ENCODE measurements at regions not wholly inside any gene's neighbourhood (a gene's known extent, or its start where the extent isn't known, plus 50 kb on each side); places are given as distances from the start of the nearest gene placed in this dataset.

DNA sequence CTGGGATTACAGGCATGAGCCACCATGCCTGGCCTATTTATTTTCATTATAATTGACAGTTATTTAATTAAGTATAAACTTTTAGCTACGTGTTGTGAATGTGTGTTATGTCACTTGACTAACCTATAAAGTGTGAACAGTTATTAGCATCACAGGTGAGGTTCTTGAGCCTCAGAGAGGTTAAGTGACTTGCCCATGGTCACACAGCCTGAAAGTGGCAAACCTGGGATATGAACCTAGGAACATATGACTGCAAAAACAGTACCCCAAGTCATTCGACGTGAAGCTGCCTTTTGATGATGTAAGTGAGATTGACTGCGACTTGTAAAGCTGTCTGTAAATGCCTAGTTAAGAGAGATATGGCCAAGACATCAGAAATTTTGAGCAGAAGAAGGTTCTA is 77.9 kb upstream of the SALL4 start:
- TF ChIP-seq TOX (CRISPR knock-in tag; IDR thresholded peaks at IDR 0.05; ENCODE audit: borderline replicate concordance), result no peak
- TF ChIP-seq ARNTL (CRISPR knock-in tag; IDR thresholded peaks at IDR 0.05; ENCODE audit: borderline replicate concordance, low read depth), result no peak
- no peak for TF ChIP-seq ZNF8 (CRISPR knock-in tag; IDR thresholded peaks at IDR 0.05)
- TF ChIP-seq BACH2 (CRISPR knock-in tag; IDR thresholded peaks at IDR 0.05; ENCODE audit: borderline replicate concordance), result no peak
- TF ChIP-seq, protein P1, sequence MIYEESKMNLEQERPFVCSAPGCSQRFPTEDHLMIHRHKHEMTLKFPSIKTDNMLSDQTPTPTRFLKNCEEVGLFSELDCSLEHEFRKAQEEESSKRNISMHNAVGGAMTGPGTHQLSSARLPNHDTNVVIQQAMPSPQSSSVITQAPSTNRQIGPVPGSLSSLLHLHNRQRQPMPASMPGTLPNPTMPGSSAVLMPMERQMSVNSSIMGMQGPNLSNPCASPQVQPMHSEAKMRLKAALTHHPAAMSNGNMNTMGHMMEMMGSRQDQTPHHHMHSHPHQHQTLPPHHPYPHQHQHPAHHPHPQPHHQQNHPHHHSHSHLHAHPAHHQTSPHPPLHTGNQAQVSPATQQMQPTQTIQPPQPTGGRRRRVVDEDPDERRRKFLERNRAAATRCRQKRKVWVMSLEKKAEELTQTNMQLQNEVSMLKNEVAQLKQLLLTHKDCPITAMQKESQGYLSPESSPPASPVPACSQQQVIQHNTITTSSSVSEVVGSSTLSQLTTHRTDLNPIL (CRISPR knock-in tag; IDR thresholded peaks at IDR 0.05; ENCODE audit: low read depth), result no peak
- TF ChIP-seq RARB (CRISPR knock-in tag; IDR thresholded peaks at IDR 0.05), result no peak
- TF ChIP-seq, protein P2, sequence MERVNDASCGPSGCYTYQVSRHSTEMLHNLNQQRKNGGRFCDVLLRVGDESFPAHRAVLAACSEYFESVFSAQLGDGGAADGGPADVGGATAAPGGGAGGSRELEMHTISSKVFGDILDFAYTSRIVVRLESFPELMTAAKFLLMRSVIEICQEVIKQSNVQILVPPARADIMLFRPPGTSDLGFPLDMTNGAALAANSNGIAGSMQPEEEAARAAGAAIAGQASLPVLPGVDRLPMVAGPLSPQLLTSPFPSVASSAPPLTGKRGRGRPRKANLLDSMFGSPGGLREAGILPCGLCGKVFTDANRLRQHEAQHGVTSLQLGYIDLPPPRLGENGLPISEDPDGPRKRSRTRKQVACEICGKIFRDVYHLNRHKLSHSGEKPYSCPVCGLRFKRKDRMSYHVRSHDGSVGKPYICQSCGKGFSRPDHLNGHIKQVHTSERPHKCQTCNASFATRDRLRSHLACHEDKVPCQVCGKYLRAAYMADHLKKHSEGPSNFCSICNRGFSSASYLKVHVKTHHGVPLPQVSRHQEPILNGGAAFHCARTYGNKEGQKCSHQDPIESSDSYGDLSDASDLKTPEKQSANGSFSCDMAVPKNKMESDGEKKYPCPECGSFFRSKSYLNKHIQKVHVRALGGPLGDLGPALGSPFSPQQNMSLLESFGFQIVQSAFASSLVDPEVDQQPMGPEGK (CRISPR knock-in tag; IDR thresholded peaks at IDR 0.05; ENCODE audit: borderline replicate concordance), result no peak
- TF ChIP-seq ZFP30 (CRISPR knock-in tag; IDR thresholded peaks at IDR 0.05), result no peak
- TF ChIP-seq, protein P3, sequence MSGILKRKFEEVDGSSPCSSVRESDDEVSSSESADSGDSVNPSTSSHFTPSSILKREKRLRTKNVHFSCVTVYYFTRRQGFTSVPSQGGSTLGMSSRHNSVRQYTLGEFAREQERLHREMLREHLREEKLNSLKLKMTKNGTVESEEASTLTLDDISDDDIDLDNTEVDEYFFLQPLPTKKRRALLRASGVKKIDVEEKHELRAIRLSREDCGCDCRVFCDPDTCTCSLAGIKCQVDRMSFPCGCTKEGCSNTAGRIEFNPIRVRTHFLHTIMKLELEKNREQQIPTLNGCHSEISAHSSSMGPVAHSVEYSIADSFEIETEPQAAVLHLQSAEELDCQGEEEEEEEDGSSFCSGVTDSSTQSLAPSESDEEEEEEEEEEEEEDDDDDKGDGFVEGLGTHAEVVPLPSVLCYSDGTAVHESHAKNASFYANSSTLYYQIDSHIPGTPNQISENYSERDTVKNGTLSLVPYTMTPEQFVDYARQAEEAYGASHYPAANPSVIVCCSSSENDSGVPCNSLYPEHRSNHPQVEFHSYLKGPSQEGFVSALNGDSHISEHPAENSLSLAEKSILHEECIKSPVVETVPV (CRISPR knock-in tag; IDR thresholded peaks at IDR 0.05), result no peak
- no peak for TF ChIP-seq ZFP3 (CRISPR knock-in tag; IDR thresholded peaks at IDR 0.05)
- TF ChIP-seq OSR1 (CRISPR knock-in tag; IDR thresholded peaks at IDR 0.05), result no peak
- TF ChIP-seq, protein P4, sequence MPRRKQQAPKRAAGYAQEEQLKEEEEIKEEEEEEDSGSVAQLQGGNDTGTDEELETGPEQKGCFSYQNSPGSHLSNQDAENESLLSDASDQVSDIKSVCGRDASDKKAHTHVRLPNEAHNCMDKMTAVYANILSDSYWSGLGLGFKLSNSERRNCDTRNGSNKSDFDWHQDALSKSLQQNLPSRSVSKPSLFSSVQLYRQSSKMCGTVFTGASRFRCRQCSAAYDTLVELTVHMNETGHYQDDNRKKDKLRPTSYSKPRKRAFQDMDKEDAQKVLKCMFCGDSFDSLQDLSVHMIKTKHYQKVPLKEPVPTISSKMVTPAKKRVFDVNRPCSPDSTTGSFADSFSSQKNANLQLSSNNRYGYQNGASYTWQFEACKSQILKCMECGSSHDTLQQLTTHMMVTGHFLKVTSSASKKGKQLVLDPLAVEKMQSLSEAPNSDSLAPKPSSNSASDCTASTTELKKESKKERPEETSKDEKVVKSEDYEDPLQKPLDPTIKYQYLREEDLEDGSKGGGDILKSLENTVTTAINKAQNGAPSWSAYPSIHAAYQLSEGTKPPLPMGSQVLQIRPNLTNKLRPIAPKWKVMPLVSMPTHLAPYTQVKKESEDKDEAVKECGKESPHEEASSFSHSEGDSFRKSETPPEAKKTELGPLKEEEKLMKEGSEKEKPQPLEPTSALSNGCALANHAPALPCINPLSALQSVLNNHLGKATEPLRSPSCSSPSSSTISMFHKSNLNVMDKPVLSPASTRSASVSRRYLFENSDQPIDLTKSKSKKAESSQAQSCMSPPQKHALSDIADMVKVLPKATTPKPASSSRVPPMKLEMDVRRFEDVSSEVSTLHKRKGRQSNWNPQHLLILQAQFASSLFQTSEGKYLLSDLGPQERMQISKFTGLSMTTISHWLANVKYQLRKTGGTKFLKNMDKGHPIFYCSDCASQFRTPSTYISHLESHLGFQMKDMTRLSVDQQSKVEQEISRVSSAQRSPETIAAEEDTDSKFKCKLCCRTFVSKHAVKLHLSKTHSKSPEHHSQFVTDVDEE (CRISPR knock-in tag; IDR thresholded peaks at IDR 0.05), result no peak
- no peak for TF ChIP-seq GLIS3 (CRISPR knock-in tag; IDR thresholded peaks at IDR 0.05)

Data from SK-N-SH treated with all-trans-retinoic acid at 6 μM for 48 hours (cell line).